Activated naive CD8-positive, alpha-beta T cell treated with anti-CD3 and anti-CD28 coated beads, Interleukin-2, amount 50 U/mL, for 16 hours (primary cell): ENCODE measurements at regions not wholly inside any gene's neighbourhood (a gene's known extent, or its start where the extent isn't known, plus 50 kb on each side); places are given as distances from the start of the nearest gene placed in this dataset.
"Not testable (repeated sequence)": the region's sequence is repeated elsewhere in the genome, so short reads cannot be mapped to it uniquely, and the experiment has no call there.

ENCODE experiments used
- DNase-seq: peaks from one replicate; pipeline ENCODE4 v3.0.0-alpha.2; 2020; ENCODE audit warnings: low read depth, low spot score

DNA sequence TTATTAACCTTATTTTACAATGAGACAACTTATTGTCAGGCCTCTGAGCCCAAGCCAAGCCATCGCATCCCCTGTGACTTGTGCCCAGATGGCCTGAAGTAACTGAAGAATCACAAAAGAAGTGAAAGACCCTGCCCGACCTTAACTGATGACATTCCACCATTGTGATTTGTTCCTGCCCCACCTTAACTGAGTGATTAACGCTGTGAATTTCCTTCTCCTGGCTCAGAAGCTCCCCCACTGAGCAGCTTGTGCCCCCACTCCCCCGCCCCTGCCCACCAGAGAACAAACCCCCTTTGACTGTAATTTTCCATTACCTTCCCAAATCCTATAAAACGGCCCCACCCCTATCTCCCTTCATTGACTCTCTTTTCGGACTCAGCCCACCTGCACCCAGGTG lies 224.0 kb upstream of the DUSP10 start:
- not testable (repeated sequence) for DNase-seq

DNA sequence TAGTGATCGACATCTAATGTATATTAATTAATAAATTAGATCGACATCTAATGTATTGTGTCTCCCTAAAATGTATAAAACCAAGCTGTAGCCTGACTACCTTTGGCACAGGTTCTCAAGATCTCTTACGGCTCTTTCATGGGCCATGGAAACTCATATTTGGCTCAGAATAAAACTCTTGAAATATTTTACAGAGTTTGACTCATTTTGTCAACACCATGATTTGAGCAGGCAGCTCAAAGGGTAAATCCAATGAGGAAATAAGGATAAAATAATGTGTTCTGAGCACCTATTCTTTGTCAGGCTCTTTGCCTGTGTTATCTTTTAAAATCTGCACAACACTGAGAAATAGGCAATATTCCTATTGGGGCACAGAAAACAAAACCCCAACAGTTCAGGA lies 223.4 kb upstream of the DUSP10 start:
- DNase-seq = no peak

DNA sequence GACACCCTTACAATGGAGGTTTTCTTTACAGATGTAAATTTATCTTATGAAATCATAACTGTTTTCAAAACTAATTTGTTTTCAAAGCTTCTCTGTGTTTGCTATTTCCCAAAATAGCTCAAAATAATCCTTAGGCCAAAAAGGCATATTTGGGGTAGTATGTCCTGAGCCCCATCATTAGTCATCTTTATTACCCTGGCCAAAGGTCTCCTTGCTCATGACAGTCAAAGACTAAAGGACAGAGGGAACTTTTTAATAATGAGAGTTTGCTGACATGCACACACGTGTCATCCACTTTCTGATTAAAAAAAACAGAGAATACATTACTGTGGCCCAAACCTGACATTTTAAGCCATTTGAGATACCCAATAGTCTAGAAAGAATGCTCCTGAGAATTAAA lies 221.9 kb upstream of the DUSP10 start:
- DNase-seq = no peak

DNA sequence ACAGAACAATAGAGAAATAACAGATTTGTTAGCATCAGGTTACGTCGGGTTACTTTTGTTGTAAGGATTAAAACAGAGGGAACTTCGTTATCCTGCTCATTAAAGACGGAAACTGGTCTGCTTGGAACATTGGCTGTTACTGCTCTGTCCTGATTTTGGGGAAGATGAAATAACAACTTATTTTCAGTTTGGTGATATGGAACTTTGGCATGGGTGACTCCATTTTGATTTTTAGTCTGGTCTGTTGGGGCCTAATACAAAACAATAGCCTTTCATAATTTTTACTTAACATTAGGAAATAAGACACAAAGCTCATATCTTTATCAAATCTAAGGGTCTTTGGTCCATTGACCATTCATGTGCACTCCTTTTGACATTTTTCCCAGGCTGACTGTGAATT lies 220.5 kb upstream of the DUSP10 start:
- no peak for DNase-seq

DNA sequence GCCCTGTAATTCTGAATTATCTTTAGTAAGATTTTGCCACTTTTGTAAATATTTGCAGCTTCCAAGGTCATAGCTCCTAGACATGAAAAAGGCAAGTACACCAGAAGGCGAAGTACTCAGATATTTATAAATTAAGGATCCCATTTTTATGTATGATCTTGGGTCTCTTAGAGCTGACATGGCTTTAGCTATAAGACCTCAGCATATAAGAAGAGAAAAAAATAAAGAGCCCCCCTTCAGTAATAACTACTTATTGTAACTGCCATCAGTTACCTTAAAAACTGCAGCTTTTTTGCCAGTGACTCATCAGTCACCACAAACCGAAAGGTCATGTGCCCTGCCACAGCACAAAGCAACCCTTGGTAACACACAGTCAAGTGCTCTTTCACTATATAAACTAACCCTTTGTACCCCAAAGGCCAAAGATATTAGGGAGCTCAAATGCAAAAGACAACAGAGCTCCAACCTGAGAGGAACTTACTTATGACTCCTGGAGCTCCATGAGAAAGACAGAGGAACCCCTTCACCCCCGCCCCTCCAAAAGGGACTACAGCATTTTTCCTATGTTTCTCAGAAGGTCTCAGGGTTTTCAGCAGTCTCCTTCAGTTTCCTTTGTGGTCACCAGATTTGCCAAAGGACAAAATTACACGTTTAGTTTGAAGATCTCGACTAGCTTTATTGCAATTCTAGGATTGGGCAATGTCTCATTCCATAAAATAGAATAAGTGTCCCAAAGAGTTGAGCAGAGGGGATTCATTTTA lies 219.8 kb upstream of the DUSP10 start:
- no peak for DNase-seq

DNA sequence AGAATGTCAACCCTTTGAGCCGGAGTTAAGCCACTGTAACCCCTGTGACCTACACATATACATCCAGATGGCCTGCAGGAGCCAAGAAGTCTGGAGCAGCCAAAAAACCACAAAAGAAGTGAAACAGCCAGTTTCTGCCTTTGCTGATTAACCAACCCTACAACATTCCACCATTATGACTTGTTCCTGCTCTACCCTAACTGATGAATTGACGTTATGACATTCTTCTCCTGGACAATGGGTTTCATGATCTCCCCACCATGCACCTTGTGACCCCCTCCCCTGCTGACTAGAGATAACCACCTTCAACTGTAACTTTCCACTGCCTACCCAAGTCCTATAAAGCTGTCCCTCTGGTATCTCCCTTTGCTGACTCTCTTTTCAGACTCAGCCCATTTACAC lies 216.3 kb upstream of the DUSP10 start:
- not testable (repeated sequence) for DNase-seq

DNA sequence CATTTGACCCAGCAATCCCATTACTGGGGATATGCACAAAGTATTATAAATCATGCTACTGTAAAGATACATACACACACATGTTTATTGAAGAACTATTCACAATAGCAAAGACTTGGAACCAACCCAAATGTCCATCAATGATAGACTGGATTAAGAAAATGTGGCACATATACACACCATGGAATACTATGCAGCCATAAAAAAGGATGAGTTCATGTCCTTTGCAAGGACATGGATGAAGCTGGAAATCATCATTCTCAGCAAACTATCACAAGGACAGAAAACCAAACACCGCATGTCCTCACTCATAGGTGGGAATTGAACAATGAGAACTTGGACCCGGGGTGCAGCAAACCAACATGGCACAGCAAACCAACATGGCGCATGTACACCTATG lies 215.5 kb upstream of the DUSP10 start:
- DNase-seq = not testable (repeated sequence)

DNA sequence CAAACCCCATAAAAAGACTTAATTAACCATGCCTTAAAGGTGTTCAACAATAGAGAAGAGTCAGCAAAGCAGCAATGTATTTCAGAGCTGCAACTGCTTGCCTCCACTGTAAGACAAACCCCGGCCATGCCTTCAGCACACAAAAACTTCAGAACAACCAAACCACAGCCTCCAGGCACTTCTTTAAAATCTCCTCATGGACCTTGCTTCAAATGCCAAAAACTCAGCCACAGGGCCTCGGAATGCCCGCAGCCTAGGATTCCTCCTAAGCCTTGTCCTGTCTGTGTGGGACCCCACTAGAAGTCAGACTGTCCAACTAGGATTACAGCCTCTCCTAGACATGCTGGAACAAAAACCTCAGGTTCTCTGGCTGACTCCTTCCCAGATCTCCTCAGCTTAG lies 208.1 kb upstream of the DUSP10 start:
- no peak for DNase-seq

DNA sequence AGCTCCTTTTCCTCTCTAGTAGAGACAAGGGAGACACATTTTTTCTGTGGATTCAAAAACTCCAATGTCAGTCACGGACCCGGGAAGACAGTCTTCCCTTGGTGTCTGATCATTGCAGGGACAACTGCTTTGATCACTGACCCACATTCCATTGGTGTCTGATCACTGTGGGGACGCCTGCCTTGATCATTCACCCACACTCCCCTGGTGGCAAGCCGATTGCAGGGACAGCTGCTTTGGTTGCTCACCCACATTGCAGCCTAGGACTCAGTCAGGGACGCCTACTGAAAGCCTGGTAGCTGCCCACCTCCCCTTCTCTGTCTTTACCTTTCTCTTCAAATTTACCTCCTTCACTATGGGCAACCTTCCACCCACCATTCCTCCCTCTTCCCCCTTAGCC lies 206.6 kb upstream of the DUSP10 start:
- no peak for DNase-seq

DNA sequence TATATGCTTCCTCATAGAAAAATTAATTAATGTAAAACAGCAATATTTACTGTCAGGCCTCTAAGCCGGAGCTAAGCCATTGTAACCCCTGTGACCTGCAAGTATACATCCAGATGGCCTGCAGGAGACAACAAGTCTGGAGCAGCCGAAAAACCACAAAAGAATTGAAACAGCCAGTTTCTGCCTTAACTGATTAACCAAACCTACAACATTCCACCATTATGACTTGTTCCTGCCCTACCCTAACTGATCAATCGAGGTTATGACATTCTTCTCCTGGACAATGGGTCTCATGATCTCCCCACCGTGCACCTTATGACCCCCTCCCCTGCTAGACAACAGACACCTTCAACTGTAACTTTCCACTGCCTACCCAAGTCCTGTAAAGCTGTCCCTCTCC lies 205.8 kb upstream of the DUSP10 start:
- no peak for DNase-seq

DNA sequence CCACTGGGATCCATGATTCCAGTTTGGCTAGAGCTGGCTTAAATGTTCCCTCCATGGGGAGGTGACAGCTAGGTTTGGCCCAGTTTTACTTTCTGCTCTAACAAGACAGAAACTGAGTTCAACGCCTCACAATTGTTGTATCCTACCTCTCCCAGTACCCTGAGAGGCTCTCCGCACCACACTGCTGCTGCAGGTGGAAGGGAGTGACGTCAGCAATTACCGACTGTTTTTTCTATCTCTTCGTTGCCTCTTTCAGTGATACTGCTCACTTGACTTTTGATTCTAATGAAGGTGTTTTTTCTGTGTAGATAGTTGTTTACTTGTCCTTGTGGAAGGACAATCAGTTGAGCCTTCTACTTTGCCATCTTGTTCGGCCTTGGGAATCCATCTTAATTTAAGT lies 204.9 kb upstream of the DUSP10 start:
- no peak for DNase-seq

DNA sequence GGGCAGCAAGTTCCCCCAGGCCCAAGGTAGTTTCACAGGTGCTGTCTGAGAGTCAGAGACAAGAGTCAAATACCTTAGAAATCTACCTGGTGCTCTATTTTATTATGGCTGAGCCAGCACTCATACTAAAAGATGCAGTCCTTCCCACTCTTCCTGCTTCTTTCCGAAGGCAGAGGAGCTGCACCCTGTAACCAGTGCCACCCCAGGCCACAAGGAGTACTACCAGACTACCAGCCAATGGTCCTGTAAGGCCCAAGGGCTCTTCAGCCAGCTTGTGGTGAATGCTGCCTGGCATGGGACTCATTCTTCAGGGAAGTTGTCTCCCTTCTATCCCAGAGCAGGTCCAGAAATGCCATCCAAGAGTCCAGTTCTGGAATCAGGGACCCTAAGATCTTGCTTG lies 203.8 kb upstream of the DUSP10 start:
- DNase-seq = no peak

DNA sequence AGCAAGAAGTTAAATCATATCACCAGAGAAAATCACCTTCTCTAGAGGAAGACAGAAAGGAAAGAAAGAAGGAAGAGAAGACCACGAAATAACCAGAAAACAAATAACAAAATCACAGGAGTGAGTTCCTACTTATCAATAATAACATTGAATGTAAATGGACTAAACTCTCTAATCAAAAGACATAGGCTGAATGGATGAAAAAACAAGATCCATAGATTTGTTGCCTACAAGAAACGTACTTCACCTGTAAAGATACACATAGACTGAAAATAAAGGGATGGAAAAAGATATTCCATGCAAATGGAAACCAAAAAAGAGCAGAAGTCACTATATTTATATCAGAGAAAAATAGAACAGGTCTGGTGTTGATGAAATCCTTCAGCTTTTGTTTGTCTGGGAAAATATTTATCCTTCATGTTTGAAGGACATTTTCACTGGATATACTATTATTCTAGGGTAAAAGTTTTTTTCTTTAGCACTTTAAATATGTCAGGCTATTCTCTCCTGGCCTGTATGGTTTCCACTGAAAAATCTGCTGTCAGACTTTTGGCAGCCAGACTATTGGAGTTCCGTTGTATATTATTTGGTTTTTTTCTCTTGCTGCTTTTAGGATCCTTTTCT lies 202.5 kb upstream of the DUSP10 start:
- DNase-seq = no peak

DNA sequence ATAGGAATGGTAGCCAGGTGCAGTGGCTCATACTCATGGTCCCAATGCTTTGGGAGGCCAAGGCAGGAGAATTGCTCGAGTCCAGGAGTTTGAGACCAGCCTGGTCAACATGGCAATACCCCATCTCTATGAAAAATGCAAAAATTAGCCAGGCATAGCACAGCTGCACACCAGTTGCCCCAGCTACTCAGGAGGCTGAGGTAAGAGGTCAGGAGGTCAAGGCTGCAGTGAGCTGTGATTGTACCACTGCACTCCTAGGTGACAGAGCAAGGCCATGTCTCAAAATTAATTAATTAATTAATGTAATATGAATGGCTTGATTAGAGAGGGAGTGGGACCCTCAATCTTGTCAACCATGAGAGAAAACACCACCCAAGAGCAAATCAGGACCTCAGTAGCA lies 198.7 kb upstream of the DUSP10 start:
- no peak for DNase-seq

DNA sequence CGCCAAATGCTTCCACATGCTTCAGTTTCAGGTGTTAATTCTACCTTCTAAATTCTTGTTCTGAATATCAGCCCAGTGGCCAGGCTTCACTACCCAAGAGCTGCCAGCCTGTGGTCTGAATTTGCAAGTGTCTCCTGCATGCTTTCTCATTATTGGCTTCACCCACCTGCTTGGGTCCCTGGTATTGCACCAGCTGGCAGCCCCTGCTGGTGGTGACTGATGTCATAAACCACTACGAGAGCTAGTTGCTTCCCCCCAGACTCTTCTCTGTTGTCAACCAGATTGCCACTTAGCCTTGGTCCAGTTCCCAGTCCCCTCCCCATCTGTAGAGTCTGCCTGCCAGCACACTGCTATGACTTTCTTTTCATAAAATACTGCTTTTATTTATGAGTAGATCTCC lies 197.7 kb upstream of the DUSP10 start:
- DNase-seq = no peak

DNA sequence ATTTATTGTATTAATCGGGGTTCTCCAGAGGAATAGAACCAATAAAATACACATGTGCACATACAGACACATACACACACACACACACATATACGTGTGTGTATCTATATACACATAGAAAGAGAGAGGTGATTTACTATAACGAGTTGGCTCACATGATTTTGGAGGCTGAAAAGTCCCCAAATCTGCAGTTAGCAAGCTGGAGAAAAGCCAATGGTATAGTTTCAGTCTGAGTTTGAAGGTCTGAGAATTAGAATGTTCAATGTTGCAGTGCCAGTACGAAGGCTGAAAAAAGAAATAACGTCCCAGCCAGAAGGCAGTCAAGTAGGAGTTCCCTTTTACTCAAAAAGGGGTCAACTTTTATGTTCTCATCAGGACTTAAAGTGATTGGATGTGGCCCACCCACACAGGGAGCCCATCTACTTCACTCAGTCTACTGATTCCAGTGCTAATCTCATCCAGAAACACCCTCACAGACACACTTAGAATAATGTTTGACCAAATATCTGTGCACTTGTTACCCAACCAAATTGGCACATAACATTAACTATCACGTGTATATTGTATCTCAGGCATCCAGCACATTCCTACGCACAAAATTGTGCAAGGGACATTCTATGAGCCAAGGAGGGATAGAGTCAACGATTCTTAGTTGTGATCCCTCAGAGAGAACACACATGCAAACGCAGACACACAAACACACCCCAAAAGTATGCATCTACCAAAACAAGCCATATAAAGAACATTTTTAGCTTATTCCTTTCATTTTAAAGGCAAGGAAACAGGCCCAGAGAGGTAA lies 195.5 kb upstream of the DUSP10 start:
- no peak for DNase-seq

DNA sequence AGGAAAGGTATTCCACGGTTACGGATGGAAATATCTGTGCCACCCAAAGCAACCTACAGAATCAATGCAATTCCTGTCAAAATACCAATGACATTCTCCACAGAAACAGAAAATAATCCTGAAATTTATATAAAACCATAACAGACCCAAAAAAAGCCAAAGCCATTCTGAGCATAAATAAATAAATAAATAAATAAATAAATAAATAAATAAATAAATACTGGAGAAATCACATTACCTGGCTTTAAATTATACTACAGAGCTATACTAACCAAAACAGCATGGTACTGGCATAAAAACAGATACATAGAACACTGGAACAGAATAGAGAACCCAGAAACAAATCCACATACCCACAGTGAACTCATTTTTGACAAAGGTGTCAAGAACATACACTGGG lies 191.9 kb upstream of the DUSP10 start:
- no peak for DNase-seq

DNA sequence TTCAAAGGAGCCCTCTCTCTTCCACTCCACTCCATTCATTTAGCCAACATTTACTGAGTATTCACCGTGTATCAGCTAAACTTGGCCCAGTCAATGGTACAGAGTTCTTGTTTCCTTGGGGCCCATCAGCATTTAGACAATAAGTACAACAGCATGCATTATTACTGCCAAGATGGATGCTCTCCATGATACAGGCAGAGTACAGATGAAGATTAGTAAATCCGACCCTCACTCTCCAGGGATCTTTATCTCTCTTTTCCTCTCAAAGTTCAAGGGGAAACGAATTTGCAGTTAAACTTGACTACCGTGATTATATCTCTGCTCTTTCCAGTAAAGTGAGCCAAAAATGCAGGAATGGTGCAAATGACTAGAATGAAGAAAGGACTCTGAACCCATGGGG lies 184.6 kb upstream of the DUSP10 start:
- DNase-seq = no peak

DNA sequence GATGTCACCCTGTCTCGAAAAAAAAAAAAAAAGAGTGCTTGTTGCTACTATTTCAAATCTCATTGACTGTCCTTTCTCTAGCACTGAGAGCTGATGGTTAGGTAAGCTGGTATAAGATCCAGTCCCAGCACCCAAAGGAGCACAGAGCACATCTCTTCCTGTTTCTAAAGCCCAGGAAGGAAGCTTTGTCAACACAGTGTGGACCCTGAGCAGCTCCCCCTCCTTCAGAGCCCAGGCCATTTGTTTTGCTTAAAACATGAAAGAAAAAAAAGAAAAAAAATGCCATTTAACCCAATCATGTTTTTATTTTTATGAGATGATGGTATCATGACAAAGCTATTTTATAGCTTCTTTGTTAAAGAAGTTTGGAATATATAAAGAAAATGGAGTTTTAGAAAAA lies 184.1 kb upstream of the DUSP10 start:
- DNase-seq = no peak

DNA sequence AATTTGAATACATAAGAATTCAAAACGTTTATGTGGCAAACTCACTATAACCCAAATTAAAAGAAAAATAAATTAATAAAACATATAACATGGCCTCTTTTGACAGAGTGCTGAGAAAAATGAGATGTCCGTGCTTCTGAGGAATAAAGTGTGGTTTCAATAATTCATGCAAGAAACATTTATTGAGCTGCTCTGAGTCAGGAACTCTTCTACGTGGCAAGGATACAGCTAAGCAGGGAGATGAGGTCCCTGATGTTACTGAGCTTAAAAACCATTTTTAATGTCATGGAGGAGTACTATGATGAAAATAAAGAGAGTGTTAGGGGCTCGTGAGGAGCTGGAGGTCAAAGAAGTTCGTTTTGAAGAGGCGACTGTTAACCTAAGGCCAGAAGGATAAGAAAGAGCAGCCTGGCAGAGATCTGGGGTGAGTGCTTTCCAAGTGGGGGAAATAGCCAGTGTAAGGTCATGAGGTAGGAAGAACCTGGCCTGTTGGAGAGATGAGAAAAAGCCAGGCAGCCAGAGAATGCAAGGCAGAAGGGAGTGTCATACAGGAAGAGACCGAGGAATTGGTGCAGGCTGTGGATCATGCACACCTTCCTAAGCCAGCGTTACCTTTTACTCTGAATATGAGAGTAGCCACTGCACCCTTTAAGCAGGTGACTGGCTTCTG lies 182.2 kb upstream of the DUSP10 start:
- no peak for DNase-seq

DNA sequence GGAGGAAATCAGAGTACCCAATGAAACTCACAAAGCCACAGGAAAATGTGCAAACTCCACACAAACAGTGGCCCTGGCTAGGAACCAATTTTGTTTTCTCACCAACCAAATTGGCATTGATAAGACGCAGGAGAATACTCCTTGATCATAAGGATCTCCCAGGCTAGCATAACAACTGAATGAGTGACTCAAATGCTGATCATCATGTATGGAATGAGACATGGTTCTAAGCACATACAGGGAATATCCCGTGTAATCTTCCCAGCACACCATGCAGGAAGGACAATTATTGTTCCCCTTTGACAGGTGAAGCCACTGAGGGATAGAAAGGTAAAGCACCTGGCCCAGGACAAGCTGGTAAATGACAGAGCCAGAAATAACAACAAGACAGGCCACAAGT lies 180.0 kb upstream of the DUSP10 start:
- DNase-seq = no peak

DNA sequence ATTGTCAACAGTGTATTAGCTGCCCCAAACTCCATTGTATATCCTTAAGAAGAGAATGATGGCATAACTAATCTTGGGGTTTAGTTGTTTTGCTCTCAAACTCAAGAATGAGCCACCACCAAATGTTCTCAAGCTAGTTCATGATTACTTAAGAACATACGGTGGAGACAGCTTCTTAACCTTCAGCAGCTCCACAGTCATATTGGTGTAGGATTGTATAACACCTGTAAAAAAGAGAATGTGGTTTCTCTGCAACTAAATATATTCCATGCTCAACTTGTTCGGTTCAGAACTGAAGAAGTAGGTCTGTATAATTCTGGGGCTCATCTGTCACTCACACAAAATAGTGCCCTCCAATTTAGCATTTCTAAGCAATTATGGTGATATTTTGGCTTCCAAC lies 177.9 kb upstream of the DUSP10 start:
- DNase-seq = no peak
